Motor neuron (in vitro differentiated cells): ENCODE measurements at regions not wholly inside any gene's neighbourhood (a gene's known extent, or its start where the extent isn't known, plus 50 kb on each side); places are given as distances from the start of the nearest gene placed in this dataset.
"Not testable (repeated sequence)": the region's sequence is repeated elsewhere in the genome, so short reads cannot be mapped to it uniquely, and the experiment has no call there.

ENCODE experiments used
- ATAC-seq, 8 experiments: fragments of 200-7000 bp; cut with Tn5 transposase; replicated peaks in 6 of 8; 2 replicates each; pipeline ENCODE4 v1.8.0; 2021; ENCODE audit warnings: mild to moderate bottlenecking in 8 of 8, moderate library complexity in 8 of 8
- H3K27ac ChIP-seq, 2 donors: fragments of 250-450 bp; sonication (Bioruptor Pico); 2 replicates each; pipeline ENCODE4 v1.9.0; 2021; ENCODE audit warnings: antibody characterized with exemption in 2 of 2, mild to moderate bottlenecking in 2 of 2, moderate library complexity in 1 of 2
- H3K4me1 ChIP-seq, 2 donors: fragments of 250-450 bp; sonication (Bioruptor Pico); replicated peaks in 1 of 2; 2 replicates each; pipeline ENCODE4 v1.6.1; 2021; ENCODE audit warnings: antibody characterized with exemption in 2 of 2, mild to moderate bottlenecking in 2 of 2, moderate library complexity in 1 of 2
- H3K4me3 ChIP-seq, 5 donors: fragments of 250-450 bp; sonication (Bioruptor Pico); 2 replicates each; pipeline ENCODE4 v1.9.0; 2021; ENCODE audit warnings: antibody characterized with exemption in 5 of 5, mild to moderate bottlenecking in 5 of 5, moderate library complexity in 4 of 5
- WGBS, 10 experiments: fragments of 450-650 bp; shearing (Covaris generic); methylation state at CpG; one replicate each; pipeline ENCODE4 v1.0.0; 2022; 5-methylcytosine and 5-hydroxymethylcytosine counted together
- in situ Hi-C, 9 experiments: fragments of 400-800 bp; cut with MboI; loops; one replicate each; pipeline ENCODE4 v1.15.0; 2021; ENCODE audit warnings: low sequenced_read_pairs in 9 of 9, low pct_unique_long_range_greater_than_20kb in 2 of 9; ENCODE audit not compliant: unreplicated experiment in 9 of 9

DNA sequence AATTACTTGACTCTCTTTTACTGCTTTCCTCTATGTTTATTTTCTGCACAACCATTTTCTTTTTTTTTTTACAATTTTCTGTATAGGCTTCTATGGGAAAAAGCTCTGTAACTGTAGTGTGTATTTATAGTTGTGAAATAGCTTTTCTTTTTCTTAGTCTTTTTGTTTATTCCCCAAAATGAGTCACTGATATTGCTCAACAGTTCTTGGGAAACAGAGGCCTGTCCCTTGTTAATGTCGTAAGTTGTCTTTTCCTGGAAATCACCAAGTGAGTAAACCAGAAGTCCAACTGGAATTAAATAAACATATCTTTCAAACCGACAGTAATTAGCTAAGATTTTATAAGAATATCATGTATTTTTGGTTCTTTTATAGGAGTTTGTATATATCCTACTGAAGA lies 325.1 kb upstream of the PRR16 start:
- peak in 2 of 8 experiments; percentile 91 to 92 for ATAC-seq
- no peaks in the 10 kb centered on the region for H3K4me1 ChIP-seq
- no peak overlapping the region for H3K4me3 ChIP-seq
- H3K27ac ChIP-seq = no peak overlapping the region
- in situ Hi-C loops = no loop called here
- WGBS, 10 experiments = 7 to 95% (median 65%) methylated on average over 1 to 2 of the region's 2 CpGs

DNA sequence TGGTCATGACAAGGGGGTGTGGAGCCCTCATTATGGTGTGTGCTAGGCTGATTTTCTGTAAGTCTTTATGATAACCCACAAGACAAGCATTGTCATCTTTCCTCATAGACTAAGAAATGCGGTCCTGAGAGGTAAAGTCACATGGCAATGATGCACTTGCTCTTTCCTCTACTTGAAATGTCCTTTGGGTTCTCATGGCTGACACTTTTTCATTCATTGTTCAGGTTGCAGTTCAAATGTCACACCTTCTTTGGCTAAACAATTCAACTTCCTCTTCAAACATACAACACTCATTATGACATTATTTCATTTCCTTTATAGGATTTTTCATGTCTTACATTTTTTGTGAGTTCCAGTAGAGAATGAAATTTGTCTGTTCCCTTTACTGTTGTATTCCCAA lies 323.6 kb upstream of the PRR16 start:
- 60 to 100% (median 83%) methylated on average over 1 of the region's 1 CpG; no CpG with 5 or more reads in 3 of the 10 experiments for WGBS, 10 experiments
- Histone ChIP-seq H3K27ac (no peak overlapping the region), H3K4me3 (no peak overlapping the region), H3K4me1 (no peaks in the 10 kb centered on the region)
- in situ Hi-C loops = no loop called here
- no peak for ATAC-seq

DNA sequence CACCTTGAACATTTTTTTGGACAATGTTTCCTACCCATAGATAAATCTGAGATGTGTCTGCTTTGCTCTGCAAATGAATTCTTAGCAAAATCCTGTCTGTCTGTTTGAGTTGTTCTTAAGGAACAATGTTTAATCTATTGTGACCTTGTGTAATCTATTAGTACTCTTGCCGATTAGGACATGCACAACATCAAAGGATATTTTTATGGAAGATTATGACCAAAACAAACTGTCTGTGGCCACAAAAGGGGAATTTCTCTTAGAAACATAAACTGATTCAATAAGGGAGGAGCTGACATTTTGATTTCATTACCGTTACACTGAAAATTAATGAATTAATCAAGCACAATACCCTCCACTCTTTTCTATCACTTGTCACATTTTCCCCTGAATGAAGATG lies 323.0 kb upstream of the PRR16 start:
- Histone ChIP-seq H3K4me3 (no peak overlapping the region), H3K4me1 (no peaks in the 10 kb centered on the region), H3K27ac (no peak overlapping the region)
- ATAC-seq = no peak
- whole genome bisulfite sequencing, 10 experiments = 14 to 100% (median 87%) methylated on average over 1 to 2 of the region's 2 CpGs
- in situ Hi-C loops = no loop called here

DNA sequence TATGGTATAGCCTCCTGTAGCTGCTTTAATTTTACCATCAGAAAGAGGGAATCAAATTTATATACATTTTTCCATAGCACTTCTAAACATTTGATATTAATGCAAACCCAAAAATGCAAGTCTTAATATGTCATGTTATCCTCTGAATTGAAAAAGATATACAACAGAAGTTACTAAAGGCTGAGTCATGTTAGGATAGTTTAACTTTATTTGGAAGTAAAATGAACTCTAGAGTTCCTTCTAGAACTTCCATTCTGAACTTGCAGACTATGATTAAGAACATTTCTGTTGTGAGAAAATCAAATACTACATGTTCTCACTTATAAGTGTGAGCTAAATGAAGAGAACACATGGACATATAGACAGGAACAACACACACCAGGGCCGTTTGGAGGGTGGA lies 317.3 kb upstream of the PRR16 start:
- in situ Hi-C loops = no loop called here
- ATAC-seq = no peak
- 20 to 100% (median 60%) methylated on average over 1 of the region's 1 CpG; no CpG with 5 or more reads in 3 of the 10 experiments for WGBS, 10 experiments
- no peaks in the 10 kb centered on the region for H3K4me1 ChIP-seq
- H3K4me3 ChIP-seq = no peak overlapping the region
- H3K27ac ChIP-seq = no peak overlapping the region

DNA sequence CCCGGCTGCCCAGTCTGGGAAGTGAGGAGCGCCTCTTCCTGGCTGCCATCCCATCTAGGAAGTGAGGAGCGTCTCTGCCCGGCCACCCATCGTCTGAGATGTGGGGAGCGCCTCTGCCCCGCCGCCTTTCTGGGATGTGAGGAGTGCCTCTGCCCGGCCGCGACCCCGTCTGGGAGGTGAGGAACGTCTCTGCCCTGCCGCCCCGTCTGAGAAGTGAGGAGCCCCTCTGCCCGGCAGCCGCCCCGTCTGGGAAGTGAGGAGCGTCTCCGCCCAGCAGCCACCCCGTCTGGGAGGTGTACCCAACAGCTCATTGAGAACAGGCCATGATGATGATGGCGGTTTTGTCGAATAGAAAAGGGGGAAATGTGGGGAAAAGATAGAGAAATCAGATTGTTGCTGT lies 316.2 kb upstream of the PRR16 start:
- in situ Hi-C loops, ATAC-seq: not testable (repeated sequence)
- WGBS, 10 experiments = no CpG with 5 or more reads among the region's 23 CpGs

GRCh38 chr5:120150770-120151169 lies 313.3 kb upstream of the PRR16 start:
- 79 to 100% (median 89%) methylated on average over 1 to 2 of the region's 2 CpGs; no CpG with 5 or more reads in 1 of the 10 experiments for WGBS, 10 experiments
- Histone ChIP-seq H3K27ac (no peak overlapping the region), H3K4me3 (no peak overlapping the region), H3K4me1 (no peaks in the 10 kb centered on the region)
- in situ Hi-C loops = no loop called here
- no peak for ATAC-seq

More for the DNA sequence above, 316.2 kb upstream of the PRR16 start:
- not testable (repeated sequence) for H3K4me3 ChIP-seq, H3K27ac ChIP-seq, H3K4me1 ChIP-seq

- WGBS, 10 experiments = 67 to 100% (median 89%) methylated on average over 1 of the region's 1 CpG; no CpG with 5 or more reads in 2 of the 10 experiments
- Histone ChIP-seq H3K4me1 (no peaks in the 10 kb centered on the region), H3K4me3 (no peak overlapping the region), H3K27ac (no peak overlapping the region)
- in situ Hi-C loops = no loop called here
- no peak for ATAC-seq
These were observed 312.9 kb upstream of the PRR16 start for GRCh38 chr5:120151181-120151580.

GRCh38 chr5:120151825-120152224 lies 312.3 kb upstream of the PRR16 start:
- 17 to 100% (median 66%) methylated on average over 1 of the region's 1 CpG; no CpG with 5 or more reads in 2 of the 10 experiments for WGBS, 10 experiments
- no peak for ATAC-seq
- Histone ChIP-seq H3K4me3 (no peak overlapping the region), H3K27ac (no peak overlapping the region), H3K4me1 (no peaks in the 10 kb centered on the region)
- in situ Hi-C loops = no loop called here

- H3K4me1 ChIP-seq = no peaks in the 10 kb centered on the region
- WGBS, 10 experiments = 0 to 100% (median 88%) methylated on average over 1 to 2 of the region's 2 CpGs; no CpG with 5 or more reads in 2 of the 10 experiments
- in situ Hi-C loops = no loop called here
- H3K27ac ChIP-seq = no peak overlapping the region
- H3K4me3 ChIP-seq = no peak overlapping the region
- ATAC-seq = peak in 7 of 8 experiments; percentile 30 to 98 (median 68)
These were observed 311.6 kb upstream of the PRR16 start for GRCh38 chr5:120152472-120152871.

- ATAC-seq = no peak
These were observed 311.2 kb upstream of the PRR16 start for GRCh38 chr5:120152931-120153330.

DNA sequence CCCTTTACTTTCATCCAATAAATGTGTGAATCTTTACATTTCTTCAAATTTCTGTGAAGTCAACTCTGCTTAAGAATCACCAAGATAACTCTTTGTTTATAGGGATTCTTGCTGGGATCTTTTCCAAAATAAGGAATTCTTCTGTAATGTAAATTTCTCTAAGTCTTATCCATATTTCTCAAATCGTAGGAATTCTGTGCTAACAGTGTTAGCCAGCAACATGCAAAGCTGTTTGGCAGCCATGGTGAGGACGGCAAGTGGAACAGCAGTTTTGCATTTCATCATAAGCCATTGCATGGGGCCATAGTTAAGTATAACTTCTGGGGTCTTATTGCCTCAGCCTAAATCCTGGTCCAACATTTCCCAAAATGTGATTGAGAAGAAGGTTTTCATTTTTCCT lies 310.5 kb upstream of the PRR16 start:
- WGBS, 10 experiments = 0 to 100% (median 65%) methylated on average over 1 to 2 of the region's 2 CpGs; no CpG with 5 or more reads in 2 of the 10 experiments
- Histone ChIP-seq H3K4me3 (no peak overlapping the region), H3K27ac (no peak overlapping the region), H3K4me1 (no peaks in the 10 kb centered on the region)
- no peak for ATAC-seq
- in situ Hi-C loops = no loop called here

More at GRCh38 chr5:120152931-120153330, 311.2 kb upstream of the PRR16 start:
- Histone ChIP-seq H3K4me1 (no peaks in the 10 kb centered on the region), H3K4me3 (no peak overlapping the region), H3K27ac (no peak overlapping the region)
- WGBS, 10 experiments = 74 to 95% (median 88%) methylated on average over 2 to 4 of the region's 4 CpGs
- in situ Hi-C loops = no loop called here

DNA sequence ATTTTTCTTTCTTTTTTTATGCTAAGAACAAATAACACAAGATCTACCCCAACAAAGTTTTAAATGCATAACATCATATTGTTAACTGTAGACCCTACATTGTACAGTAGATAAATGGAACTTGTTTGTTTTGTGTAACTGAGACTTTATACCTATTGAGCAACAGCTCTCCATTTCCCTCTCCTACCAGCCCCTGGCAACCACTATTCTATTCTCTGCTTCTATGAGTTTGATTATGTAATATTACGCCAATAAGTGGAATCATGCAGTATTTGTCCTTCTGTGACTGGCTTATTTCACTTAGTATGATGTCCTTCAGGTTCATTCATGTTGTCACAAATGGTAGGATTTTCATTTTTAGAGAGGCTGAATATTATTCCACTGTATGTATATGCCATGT lies 308.2 kb upstream of the PRR16 start:
- no peak overlapping the region for H3K4me3 ChIP-seq
- H3K27ac ChIP-seq = no peak overlapping the region
- H3K4me1 ChIP-seq = peaks cover 8 to 9% of the 10 kb centered on the region in 2 donors
- in situ Hi-C loops = no loop called here
- no peak for ATAC-seq
- WGBS, 10 experiments = 80 to 100% (median 95%) methylated on average over 1 of the region's 1 CpG; no CpG with 5 or more reads in 2 of the 10 experiments

- in situ Hi-C loops = no loop called here
- Histone ChIP-seq H3K4me3 (no peak overlapping the region), H3K4me1 (peaks cover 8 to 9% of the 10 kb centered on the region in 2 donors), H3K27ac (no peak overlapping the region)
- WGBS, 10 experiments = 44 to 100% (median 83%) methylated on average over 1 of the region's 1 CpG; no CpG with 5 or more reads in 4 of the 10 experiments
- no peak for ATAC-seq
These were observed 305.9 kb upstream of the PRR16 start for GRCh38 chr5:120158211-120158610.

DNA sequence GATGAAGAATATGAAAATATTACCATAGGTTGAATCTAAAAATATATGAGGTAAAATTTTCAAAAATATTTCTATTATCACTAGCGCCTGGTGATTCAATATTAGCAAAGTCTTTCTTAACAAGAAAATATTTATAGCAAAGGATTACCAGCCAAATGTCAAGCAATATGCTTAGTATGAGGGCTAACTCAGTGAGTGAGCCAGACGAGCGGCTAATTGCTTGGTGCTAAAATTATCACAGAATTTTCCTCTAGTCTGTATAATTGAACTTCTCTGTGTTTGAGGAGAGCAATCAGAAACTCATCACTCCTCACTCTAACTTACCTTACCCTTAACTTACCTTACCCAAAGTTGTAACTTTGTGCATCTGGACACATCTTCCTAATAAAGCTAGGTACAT lies 304.9 kb upstream of the PRR16 start:
- Histone ChIP-seq H3K27ac (no peak overlapping the region), H3K4me1 (peaks cover 8 to 9% of the 10 kb centered on the region in 2 donors), H3K4me3 (no peak overlapping the region)
- no peak for ATAC-seq
- WGBS, 10 experiments = 84 to 100% (median 90%) methylated on average over 3 of the region's 3 CpGs; no CpG with 5 or more reads in 1 of the 10 experiments
- in situ Hi-C loops = no loop called here
